ENCODE measurements at regions not wholly inside any gene's neighbourhood (a gene's known extent, or its start where the extent isn't known, plus 50 kb on each side); places are given as distances from the start of the nearest gene placed in this dataset.
"Not testable (repeated sequence)": the region's sequence is repeated elsewhere in the genome, so short reads cannot be mapped to it uniquely, and the experiment has no call there.

GRCh38 chr13:89468081-89468480, 1796.9 kb downstream of the SLITRK5 start:
- FAIRE-seq (no peak), DNase-seq (ENCODE audit: extremely low spot score, insufficient read length, low read depth) (no peak)

GRCh38 chr13:89470901-89471300, 1799.7 kb downstream of the SLITRK5 start:
- no peak for DNase-seq (ENCODE audit: extremely low spot score, insufficient read length, low read depth)
- no peak for FAIRE-seq

DNA sequence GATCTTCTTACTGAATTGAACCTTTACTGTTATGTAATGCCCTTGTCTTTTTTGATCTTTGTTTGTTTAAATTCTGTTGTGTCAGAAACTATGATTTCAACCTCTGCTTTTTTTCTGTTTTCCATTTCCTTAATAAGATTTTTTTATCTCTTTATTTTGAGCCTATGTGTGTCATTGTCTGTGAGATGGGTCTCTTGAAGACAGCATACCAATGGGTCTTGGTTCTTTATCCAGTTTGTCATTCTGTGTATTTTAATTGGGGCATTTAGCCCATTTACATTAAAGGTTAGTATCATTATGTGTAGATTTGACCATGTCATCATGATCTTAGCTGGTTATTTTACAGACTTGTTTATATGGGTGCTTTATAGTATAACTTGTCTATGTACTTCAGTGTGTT, 1803.3 kb downstream of the SLITRK5 start:
- no peak for DNase-seq (ENCODE audit: extremely low spot score, insufficient read length, low read depth)

GRCh38 chr13:89486065-89486464, 1814.9 kb downstream of the SLITRK5 start:
- FAIRE-seq (no peak), DNase-seq (ENCODE audit: extremely low spot score, insufficient read length, low read depth) (no peak)

More for the DNA sequence above, 1803.3 kb downstream of the SLITRK5 start:
- FAIRE-seq: no peak

DNA sequence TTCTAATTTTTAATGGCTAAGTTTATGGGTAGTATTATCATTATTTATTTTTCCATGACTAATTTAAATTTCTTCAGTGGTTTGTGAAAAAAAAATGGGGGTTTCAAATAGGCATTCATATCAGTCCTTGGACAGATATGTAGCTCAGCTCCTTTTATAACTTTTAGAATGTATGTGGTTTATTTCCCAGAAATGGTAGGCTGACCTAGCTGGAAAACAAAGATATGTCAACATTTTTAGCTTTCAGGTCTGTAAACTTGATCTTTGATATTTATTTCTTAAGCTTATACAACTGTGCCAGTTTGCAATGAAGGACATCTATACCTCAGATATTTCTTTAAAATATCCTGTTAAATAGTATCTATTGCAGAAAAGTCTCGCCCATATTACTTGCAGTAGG, 1815.5 kb downstream of the SLITRK5 start:
- no peak for FAIRE-seq
- DNase-seq (ENCODE audit: extremely low spot score, insufficient read length, low read depth): no peak

GRCh38 chr13:89490661-89491060, 1819.5 kb downstream of the SLITRK5 start:
- FAIRE-seq (no peak), DNase-seq (ENCODE audit: extremely low spot score, insufficient read length, low read depth) (no peak)

DNA sequence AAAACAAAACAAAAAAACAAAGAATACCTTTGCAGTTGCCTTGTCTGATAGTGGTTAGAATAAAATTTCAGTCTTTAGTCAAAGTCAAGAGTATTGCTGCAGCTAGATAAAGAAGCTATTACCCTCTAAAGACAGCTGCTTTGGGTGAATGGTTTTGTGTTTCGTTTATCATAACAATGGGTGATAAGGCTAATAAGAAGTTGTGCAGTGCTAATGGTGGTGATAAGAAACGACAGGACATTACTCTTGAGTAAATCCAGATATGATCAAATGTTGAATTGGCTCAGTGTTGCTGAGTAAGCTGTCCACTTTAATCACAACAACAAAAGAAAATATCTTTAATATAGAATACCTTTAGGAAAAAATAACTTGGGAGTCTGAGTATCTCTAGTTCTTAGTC, 1825.3 kb downstream of the SLITRK5 start:
- FAIRE-seq (no peak), DNase-seq (ENCODE audit: extremely low spot score, insufficient read length, low read depth) (no peak)

- FAIRE-seq: no peak
- no peak for DNase-seq (ENCODE audit: extremely low spot score, insufficient read length, low read depth)
Measured at GRCh38 chr13:89497658-89498057, 1826.5 kb downstream of the SLITRK5 start.

GRCh38 chr13:89502286-89502685, 1831.1 kb downstream of the SLITRK5 start:
- no peak for FAIRE-seq

GRCh38 chr13:89514534-89515312, 1832.8 kb upstream of the MIR17HG start:
- DNase-seq (ENCODE audit: extremely low spot score, insufficient read length, low read depth) (no peak), FAIRE-seq (no peak)

More at GRCh38 chr13:89502286-89502685, 1831.1 kb downstream of the SLITRK5 start:
- no peak for DNase-seq (ENCODE audit: extremely low spot score, insufficient read length, low read depth)

DNA sequence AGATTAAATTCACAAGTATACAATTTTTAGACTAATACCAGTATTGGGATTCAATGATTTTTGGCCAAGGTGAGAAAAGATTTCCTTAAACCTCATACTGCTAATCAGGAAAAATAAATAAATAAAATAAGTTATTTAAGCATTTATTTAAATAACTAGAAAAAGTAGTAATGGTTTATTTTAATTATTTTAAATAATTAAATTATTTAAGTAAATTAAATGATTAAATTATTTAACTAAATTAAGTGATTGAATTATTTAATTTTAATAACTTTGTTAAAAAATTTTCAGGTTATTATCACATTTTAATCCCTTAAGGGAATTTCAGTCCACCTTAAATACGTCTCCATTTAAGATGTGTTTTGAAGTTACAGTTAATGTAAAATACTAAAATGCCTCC, 1831.5 kb upstream of the MIR17HG start:
- no peak for DNase-seq (ENCODE audit: extremely low spot score, insufficient read length, low read depth)
- FAIRE-seq: no peak

DNA sequence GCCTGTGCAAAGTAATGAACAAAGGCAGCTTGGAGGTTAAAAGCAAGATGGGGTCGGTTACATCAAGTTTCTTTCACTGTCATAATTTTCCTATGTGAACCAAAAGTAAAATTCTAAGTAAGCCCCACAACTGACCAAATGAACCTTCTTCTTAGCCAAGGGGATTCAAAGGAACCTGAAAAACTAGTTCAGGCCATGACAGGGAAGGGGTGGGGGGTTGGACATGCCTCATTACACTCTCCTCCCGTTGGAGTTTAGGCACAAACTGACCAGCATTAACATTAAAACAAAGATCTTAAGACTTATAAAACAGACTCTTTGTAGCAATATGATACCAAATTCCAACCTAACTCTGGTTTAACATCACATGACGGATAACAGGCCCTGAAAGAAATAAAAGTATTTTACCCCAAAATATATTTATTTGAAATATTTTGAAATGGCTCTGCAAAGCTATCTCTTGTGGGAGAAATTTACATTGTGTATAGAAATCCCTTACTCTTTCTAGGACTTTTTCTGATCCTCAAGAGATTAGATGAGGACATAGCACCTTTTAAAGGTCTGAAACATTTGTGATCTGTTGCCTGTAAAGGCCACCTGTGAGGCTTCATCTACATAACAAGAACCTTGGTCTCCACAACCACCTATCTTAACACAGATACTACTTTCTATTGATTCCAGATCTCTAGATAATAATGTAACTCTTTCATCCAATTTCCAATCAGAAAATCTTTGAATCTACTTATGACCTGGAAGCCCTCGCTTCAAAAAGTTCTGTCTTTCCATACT, 1829.0 kb upstream of the MIR17HG start:
- FAIRE-seq (no peak), DNase-seq (ENCODE audit: extremely low spot score, insufficient read length, low read depth) (no peak)

- no peak for DNase-seq (ENCODE audit: extremely low spot score, insufficient read length, low read depth)
- FAIRE-seq: no peak
Measured at GRCh38 chr13:89520468-89520867, 1827.0 kb upstream of the MIR17HG start.

GRCh38 chr13:89521672-89522071, 1825.8 kb upstream of the MIR17HG start:
- not testable (repeated sequence) for FAIRE-seq; DNase-seq (ENCODE audit: extremely low spot score, insufficient read length, low read depth)

GRCh38 chr13:89541091-89542030, 1806.1 kb upstream of the MIR17HG start:
- FAIRE-seq: no peak

DNA sequence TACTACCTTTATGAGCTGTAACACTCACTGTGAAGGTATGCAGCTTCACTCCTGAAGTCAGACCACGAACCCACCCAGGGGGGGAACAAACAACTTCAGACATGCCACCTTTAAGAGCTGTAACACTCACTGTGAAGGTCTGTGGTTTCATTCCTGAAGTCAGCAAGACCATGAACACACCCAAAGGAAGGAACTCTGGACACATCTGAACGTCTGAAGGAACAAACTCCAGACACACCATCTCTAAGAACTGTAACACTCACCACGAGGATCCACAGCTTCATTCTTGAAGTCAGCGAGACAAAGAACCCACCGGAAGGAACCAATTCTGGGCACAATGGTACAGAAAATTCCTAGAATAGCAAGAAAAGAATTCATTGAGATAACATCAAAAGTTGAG, 1796.5 kb upstream of the MIR17HG start:
- DNase-seq (ENCODE audit: extremely low spot score, insufficient read length, low read depth): no peak
- FAIRE-seq: no peak

More at GRCh38 chr13:89541091-89542030, 1806.1 kb upstream of the MIR17HG start:
- no peak for DNase-seq (ENCODE audit: extremely low spot score, insufficient read length, low read depth)

DNA sequence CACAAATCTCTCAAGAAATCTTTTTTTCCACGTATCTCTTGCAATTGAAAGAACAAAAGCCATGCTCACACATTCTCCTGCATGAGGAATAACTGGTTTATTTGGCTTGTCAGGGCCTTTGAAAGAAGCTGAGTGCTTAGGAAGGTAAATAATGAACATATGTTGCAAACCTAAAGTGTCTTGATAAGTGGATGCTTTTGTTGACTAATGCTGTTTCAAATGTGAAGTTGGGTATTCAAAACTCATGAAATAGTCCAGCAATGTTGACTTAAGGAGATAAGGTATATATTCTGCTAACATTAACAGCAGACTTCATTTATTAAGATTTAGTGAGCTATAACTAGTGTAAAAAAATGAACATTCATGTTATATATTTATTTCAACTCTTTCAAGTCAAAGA, 1792.7 kb upstream of the MIR17HG start:
- DNase-seq (ENCODE audit: extremely low spot score, insufficient read length, low read depth) (no peak), FAIRE-seq (no peak)

GRCh38 chr13:89565476-89566100, 1781.9 kb upstream of the MIR17HG start:
- DNase-seq (ENCODE audit: extremely low spot score, insufficient read length, low read depth) (no peak), FAIRE-seq (no peak)

DNA sequence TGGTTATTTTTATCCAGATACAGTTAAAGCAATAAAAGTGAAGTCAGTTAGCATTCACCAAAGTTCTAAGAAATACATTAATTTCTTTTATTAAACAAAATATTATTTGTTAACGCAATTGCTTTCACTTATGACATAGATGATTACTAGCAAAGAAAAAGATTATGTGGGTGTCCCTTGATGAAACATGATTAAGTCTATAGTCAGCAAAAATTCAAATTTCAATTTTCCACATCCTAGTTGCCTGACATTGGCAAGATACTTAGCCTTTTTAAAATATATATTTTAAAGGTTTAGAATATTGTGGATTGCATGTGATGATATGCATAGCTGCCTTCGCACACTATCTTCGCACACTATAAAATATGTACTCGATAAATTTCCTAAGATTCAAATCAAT, 1780.5 kb upstream of the MIR17HG start:
- no peak for DNase-seq (ENCODE audit: extremely low spot score, insufficient read length, low read depth)
- no peak for FAIRE-seq

DNA sequence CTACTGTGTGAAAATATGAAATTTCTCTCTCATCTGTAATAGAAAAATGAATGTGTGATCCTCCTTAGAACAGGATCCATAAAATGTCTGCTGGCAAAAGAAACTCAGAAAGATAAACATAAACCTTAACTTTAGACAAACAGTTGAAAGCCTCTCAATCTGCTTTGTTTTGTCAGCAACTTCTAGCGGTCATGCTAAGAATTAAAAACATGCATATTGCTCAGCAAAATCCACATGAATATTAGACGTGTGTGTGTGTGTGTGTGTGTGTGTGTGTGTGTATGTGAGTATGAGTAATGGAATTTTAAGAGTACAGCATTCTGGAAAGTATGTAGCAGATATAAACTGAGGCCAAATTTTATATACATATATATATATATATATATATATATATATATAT, 1779.2 kb upstream of the MIR17HG start:
- DNase-seq (ENCODE audit: extremely low spot score, insufficient read length, low read depth) (no peak), FAIRE-seq (no peak)

Data from GM18507 (cell line).